BLaER1 treated with 17β-estradiol and CSF1 and Interleukin-3, amounts not matched to agents 10 nM and 100 nM (cell line): ENCODE measurements at regions not wholly inside any gene's neighbourhood (a gene's known extent, or its start where the extent isn't known, plus 50 kb on each side); places are given as distances from the start of the nearest gene placed in this dataset.

Experiments used
- H3K27ac ChIP-seq, 11 experiments: shearing (Covaris generic); formaldehyde crosslinking; 2 replicates each; pipeline ENCODE4 v1.8.1; 2022
- H3K27me3 ChIP-seq, 11 experiments: shearing (Covaris generic); formaldehyde crosslinking; 2 replicates each; pipeline ENCODE4 v1.8.1; 2022
- H3K36me3 ChIP-seq, 11 experiments: shearing (Covaris generic); formaldehyde crosslinking; 2 replicates each; pipeline ENCODE4 v1.8.1; 2022
- H3K4me1 ChIP-seq, 10 experiments: shearing (Covaris generic); formaldehyde crosslinking; 2 replicates each; pipeline ENCODE4 v1.8.1; 2022
- H3K4me2 ChIP-seq, 11 experiments: shearing (Covaris generic); formaldehyde crosslinking; 2 replicates each; pipeline ENCODE4 v1.8.1; 2022
- H3K4me3 ChIP-seq, 10 experiments: shearing (Covaris generic); formaldehyde crosslinking; 2 replicates each; pipeline ENCODE4 v1.8.1; 2022
- H3K9ac ChIP-seq, 11 experiments: shearing (Covaris generic); formaldehyde crosslinking; 2 replicates each; pipeline ENCODE4 v1.8.1; 2022
- H3K9me3 ChIP-seq, 11 experiments: shearing (Covaris generic); formaldehyde crosslinking; replicated peaks in 1 of 11; 2 replicates each; pipeline ENCODE4 v1.8.1; 2022
- H4K20me1 ChIP-seq, 11 experiments: shearing (Covaris generic); formaldehyde crosslinking; 2 replicates each; pipeline ENCODE4 v1.8.1; 2022
- Cebpa-rat ChIP-seq, 11 experiments: shearing (Covaris generic); IDR thresholded peaks; 2 replicates each; pipeline ENCODE4 v1.8.1; 2022

DNA sequence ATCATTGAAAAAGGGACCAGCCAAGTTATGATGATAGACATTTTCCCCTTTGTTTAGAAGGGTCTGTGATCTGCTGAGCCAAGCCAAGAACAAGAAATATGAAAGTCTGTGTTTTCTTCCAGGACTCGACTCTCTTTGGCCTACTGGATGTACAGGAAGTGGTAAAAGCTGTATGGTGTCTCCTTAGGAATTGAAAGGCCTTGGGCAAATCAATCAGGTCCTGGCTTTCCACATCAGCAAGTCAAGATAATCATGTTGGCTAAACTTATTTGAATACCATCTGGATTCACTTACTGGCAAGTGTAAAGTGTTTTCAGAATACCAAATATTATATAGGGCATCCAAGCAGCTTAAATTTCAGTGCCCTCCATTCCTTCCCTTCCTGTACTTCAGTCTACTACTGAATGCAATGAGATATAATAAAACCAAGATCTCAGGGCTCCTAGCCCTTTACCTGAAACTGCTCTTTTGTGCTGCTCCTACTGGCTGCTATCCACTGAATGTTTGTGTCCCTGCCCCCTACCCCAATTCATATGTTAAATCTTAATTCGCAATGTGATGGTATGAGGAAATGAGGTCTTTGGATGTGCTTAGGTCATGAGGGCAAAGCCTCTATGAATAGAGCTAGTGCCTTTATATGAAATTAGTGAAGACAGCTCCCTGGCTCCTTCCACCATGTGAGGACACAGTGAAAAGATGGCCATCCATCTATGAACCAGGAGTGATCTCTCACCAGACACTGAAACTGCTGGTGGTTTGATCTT is 578.0 kb downstream of the SPRY1 start:
- H3K9ac ChIP-seq = no peak overlapping the region
- H3K4me3 ChIP-seq = no peak overlapping the region
- H3K27me3 ChIP-seq = no peaks in the 10 kb centered on the region
- no peak overlapping the region for H3K27ac ChIP-seq
- H3K36me3 ChIP-seq = no peaks in the 10 kb centered on the region
- H3K9me3 ChIP-seq = peaks cover 0 to 18% (median 9%) of the 10 kb centered on the region in 11 experiments; a peak in 12 of 22 replicates
- no peak overlapping the region for H3K4me2 ChIP-seq
- H3K4me1 ChIP-seq = peaks cover 0 to 10% (median 0%) of the 10 kb centered on the region in 10 experiments; a peak in 4 of 20 replicates
- TF ChIP-seq Cebpa-rat (IDR thresholded peaks at IDR 0.05) = no peak
- H4K20me1 ChIP-seq = no peaks in the 10 kb centered on the region

GRCh38 chr4:123976285-123976684 is 579.7 kb downstream of the SPRY1 start:
- Histone ChIP-seq H3K4me1 (peaks cover 0 to 10% (median 0%) of the 10 kb centered on the region in 10 experiments; a peak in 4 of 20 replicates), H3K27ac (peak overlapping the region in 1 of 11 experiments; percentile 33; a peak in 2 of 22 replicates), H4K20me1 (no peaks in the 10 kb centered on the region), H3K27me3 (no peaks in the 10 kb centered on the region), H3K36me3 (no peaks in the 10 kb centered on the region), H3K9me3 (peaks cover 0 to 19% (median 10%) of the 10 kb centered on the region in 11 experiments; a peak in 12 of 22 replicates), H3K4me2 (no peak overlapping the region; a peak in 1 of 22 replicates), H3K4me3 (no peak overlapping the region), H3K9ac (no peak overlapping the region)
- no peak for TF ChIP-seq Cebpa-rat (IDR thresholded peaks at IDR 0.05)

- H3K4me3 ChIP-seq = no peak overlapping the region
- H3K4me1 ChIP-seq = peaks cover 0 to 10% (median 0%) of the 10 kb centered on the region in 10 experiments; a peak in 4 of 20 replicates
- H3K27ac ChIP-seq = peak overlapping the region in 1 of 11 experiments; percentile 33; a peak in 1 of 22 replicates
- TF ChIP-seq Cebpa-rat (IDR thresholded peaks at IDR 0.05) = no peak
- no peak overlapping the region; a peak in 1 of 22 replicates for H3K4me2 ChIP-seq
- H3K9ac ChIP-seq = no peak overlapping the region
- no peaks in the 10 kb centered on the region for H3K36me3 ChIP-seq
- H4K20me1 ChIP-seq = no peaks in the 10 kb centered on the region
- H3K9me3 ChIP-seq = peaks cover 0 to 19% (median 10%) of the 10 kb centered on the region in 11 experiments; a peak in 12 of 22 replicates
- H3K27me3 ChIP-seq = no peaks in the 10 kb centered on the region
Measured at GRCh38 chr4:123976819-123977218, 580.2 kb downstream of the SPRY1 start.

- Histone ChIP-seq H3K4me2 (no peak overlapping the region), H3K27ac (no peak overlapping the region)
Measured at GRCh38 chr4:123977641-123978081, 581.1 kb downstream of the SPRY1 start.

DNA sequence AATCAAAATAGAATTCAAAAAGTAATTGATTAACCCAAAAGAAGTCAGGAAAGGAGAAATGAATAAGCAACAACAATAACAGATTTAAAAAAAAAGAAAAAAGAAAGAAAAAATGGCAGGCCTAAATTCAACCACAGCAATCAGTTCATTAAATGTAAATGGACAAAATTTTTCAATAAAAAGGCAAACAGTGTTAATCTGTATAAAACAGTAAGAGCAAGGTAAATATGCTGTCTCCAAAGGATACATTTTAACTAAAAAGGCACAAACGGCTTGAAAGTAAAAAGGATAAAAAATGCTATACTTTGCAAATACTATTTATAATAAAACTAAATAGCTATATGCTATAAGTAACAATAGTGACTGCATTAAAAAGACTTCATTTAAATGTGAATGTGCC is 582.0 kb downstream of the SPRY1 start:
- Histone ChIP-seq H3K4me3 (no peak overlapping the region), H3K4me2 (no peak overlapping the region), H3K36me3 (no peaks in the 10 kb centered on the region), H4K20me1 (no peaks in the 10 kb centered on the region), H3K27ac (no peak overlapping the region), H3K4me1 (peaks cover 0 to 10% (median 0%) of the 10 kb centered on the region in 10 experiments; a peak in 4 of 20 replicates), H3K9me3 (peaks cover 0 to 19% (median 8%) of the 10 kb centered on the region in 11 experiments; a peak in 11 of 22 replicates), H3K27me3 (no peaks in the 10 kb centered on the region), H3K9ac (no peak overlapping the region)
- no peak for TF ChIP-seq Cebpa-rat (IDR thresholded peaks at IDR 0.05)

More at GRCh38 chr4:123977641-123978081, 581.1 kb downstream of the SPRY1 start:
- H3K36me3 ChIP-seq = no peaks in the 10 kb centered on the region
- no peaks in the 10 kb centered on the region for H4K20me1 ChIP-seq
- H3K4me1 ChIP-seq = peaks cover 0 to 10% (median 0%) of the 10 kb centered on the region in 10 experiments; a peak in 4 of 20 replicates
- no peak overlapping the region for H3K9ac ChIP-seq
- H3K4me3 ChIP-seq = no peak overlapping the region
- peaks cover 0 to 19% (median 10%) of the 10 kb centered on the region in 11 experiments; a peak in 12 of 22 replicates for H3K9me3 ChIP-seq
- H3K27me3 ChIP-seq = no peaks in the 10 kb centered on the region
- no peak for TF ChIP-seq Cebpa-rat (IDR thresholded peaks at IDR 0.05)

DNA sequence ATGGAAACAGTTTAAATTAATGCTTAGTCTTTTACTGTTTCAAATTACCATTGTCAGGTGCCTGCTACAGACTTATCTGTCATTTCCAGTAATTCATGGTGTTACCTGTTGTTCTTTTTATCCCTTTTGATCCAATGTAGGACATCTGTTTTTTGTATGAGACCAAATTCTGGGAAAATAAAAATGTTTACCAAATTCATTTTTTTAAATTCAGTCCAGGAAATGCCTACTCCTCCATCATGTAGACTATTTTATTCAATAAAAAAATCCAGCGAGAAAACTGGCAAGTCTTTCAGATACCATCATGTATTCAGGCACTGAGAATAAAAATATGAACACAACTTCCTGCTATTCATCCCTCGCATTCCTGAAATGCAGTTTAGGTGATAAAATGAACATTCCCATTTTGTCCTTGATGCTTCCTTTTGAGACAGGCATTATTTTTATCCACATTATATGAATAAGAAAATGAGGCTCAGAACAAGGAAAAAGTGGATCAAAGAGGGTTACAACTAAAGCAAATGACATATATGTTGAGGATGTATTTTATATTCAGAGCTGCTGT is 584.2 kb downstream of the SPRY1 start:
- no peak overlapping the region for H3K9ac ChIP-seq
- no peak for TF ChIP-seq Cebpa-rat (IDR thresholded peaks at IDR 0.05)
- no peak overlapping the region for H3K4me2 ChIP-seq
- H3K36me3 ChIP-seq = no peaks in the 10 kb centered on the region
- peaks cover 0 to 19% (median 8%) of the 10 kb centered on the region in 11 experiments; a peak in 11 of 22 replicates for H3K9me3 ChIP-seq
- H3K27ac ChIP-seq = no peak overlapping the region
- H4K20me1 ChIP-seq = no peaks in the 10 kb centered on the region
- peaks cover 0 to 14% (median 4%) of the 10 kb centered on the region in 10 experiments; a peak in 8 of 20 replicates for H3K4me1 ChIP-seq
- no peak overlapping the region for H3K4me3 ChIP-seq
- no peaks in the 10 kb centered on the region for H3K27me3 ChIP-seq

DNA sequence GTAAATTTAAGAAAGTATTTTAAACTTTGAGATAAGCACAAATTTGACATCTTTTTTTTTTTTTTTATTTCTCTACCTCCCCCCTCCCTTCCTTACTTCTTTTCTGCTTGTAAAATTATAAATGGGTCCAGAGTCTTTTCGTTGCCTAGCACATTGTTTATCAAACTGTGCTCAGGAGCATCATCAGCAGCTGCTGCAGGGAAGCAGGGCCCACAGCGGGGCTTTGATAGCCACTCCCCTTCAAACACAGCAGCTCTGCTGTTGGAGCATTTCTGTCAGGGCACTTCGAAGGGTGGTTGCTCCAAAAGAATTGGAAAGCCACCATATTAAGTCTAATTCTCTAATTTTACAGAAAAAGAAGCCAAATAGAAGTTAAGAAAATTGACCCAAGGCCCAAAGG is 588.3 kb downstream of the SPRY1 start:
- no peak for TF ChIP-seq Cebpa-rat (IDR thresholded peaks at IDR 0.05)
- H3K4me1 ChIP-seq = peaks cover 0 to 10% (median 0%) of the 10 kb centered on the region in 10 experiments; a peak in 7 of 20 replicates
- no peaks in the 10 kb centered on the region for H3K27me3 ChIP-seq
- no peak overlapping the region for H3K9ac ChIP-seq
- H3K9me3 ChIP-seq = peaks cover 0 to 4% (median 0%) of the 10 kb centered on the region in 11 experiments; a peak in 2 of 22 replicates
- H3K4me3 ChIP-seq = no peak overlapping the region
- H3K4me2 ChIP-seq = no peak overlapping the region
- H4K20me1 ChIP-seq = no peaks in the 10 kb centered on the region
- H3K27ac ChIP-seq = no peak overlapping the region
- H3K36me3 ChIP-seq = no peaks in the 10 kb centered on the region

DNA sequence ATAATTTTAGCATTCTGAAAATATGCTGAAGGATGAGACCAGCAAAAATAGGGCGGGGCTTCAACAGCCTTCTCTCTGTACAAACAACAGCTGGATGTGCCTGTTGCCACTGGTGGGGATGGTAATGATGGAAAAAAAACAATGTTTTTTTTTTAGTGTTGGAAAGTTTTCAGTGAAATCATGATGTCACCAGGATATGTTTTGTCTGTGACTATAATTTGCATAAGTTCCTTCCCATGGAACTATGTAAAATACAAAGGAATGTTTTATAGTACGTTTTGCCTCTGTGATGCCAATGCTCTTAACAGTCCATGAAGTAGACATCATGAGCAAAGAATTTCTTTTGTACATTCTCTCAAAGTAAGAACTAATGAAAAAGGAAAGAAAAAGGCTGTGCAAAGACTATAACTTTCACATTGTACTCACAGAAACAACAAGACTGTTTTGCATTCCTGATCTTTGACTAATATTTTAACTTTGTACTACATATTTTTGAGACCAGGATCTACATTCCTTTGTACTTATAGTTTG is 589.7 kb downstream of the SPRY1 start:
- Histone ChIP-seq H3K4me2 (peak overlapping the region in 2 of 11 experiments; percentile 13 to 24; a peak in 2 of 22 replicates), H3K4me1 (peaks cover 0 to 10% (median 0%) of the 10 kb centered on the region in 10 experiments; a peak in 7 of 20 replicates), H3K9ac (no peak overlapping the region), H4K20me1 (no peaks in the 10 kb centered on the region), H3K36me3 (no peaks in the 10 kb centered on the region), H3K9me3 (no peaks in the 10 kb centered on the region), H3K27me3 (no peaks in the 10 kb centered on the region), H3K4me3 (no peak overlapping the region), H3K27ac (no peak overlapping the region)
- TF ChIP-seq Cebpa-rat (IDR thresholded peaks at IDR 0.05) = no peak

DNA sequence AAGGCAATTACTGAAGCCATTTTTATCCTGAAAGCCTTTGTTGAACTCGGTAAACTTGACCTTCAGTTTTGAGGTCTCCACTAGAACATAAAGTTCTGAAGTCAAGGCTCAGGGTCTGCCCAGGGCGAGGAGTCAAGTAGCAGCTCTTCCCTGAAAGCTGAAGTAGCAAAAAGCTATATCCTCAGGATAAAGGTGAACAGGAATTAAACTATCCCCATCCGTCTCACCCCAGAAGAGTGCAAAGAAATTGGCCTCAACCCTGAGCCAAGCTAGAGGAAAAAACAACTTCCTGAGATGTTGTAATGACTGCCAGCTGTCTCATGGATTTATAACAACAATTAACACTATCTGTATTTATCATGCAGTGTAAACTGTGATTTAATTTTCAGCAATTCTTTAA is 590.8 kb downstream of the SPRY1 start:
- peaks cover 0 to 9% (median 0%) of the 10 kb centered on the region in 11 experiments; a peak in 6 of 22 replicates for H3K9me3 ChIP-seq
- no peak overlapping the region for H3K27ac ChIP-seq
- H3K36me3 ChIP-seq = no peaks in the 10 kb centered on the region
- no peaks in the 10 kb centered on the region for H3K27me3 ChIP-seq
- H3K4me1 ChIP-seq = peaks cover 0 to 10% (median 0%) of the 10 kb centered on the region in 10 experiments; a peak in 7 of 20 replicates
- H3K4me2 ChIP-seq = no peak overlapping the region
- H3K9ac ChIP-seq = no peak overlapping the region
- H3K4me3 ChIP-seq = no peak overlapping the region
- H4K20me1 ChIP-seq = no peaks in the 10 kb centered on the region
- no peak for TF ChIP-seq Cebpa-rat (IDR thresholded peaks at IDR 0.05)
